HEK293 (cell line): ENCODE measurements at regions not wholly inside any gene's neighbourhood (a gene's known extent, or its start where the extent isn't known, plus 50 kb on each side); places are given as distances from the start of the nearest gene placed in this dataset.

Source experiments
- CTCF ChIA-PET: fragments of 350-600 bp; formaldehyde crosslinking; extraction: SDS; loops from one replicate; lab custom pipeline; 2021; ENCODE audit warnings: antibody characterized with exemption; lab: Yijun Ruan, JAX
- POLR2A ChIA-PET: fragments of 300-600 bp; formaldehyde crosslinking; extraction: SDS; loops from one replicate; lab custom pipeline; 2020; ENCODE audit warnings: antibody characterized with exemption, inconsistent platforms; lab: Yijun Ruan, JAX
- H3K27ac ChIP-seq: fragments of 200-500 bp; sonication (Bioruptor generic); 2 replicates; pipeline ENCODE4 v1.5.1; 2014; ENCODE audit warnings: low read depth, low read length, control low read depth, inconsistent platforms; ENCODE audit errors: extremely low read depth
- H3K36me3 ChIP-seq, 2 experiments: fragments of 200-500 bp in 1 of 2; sonication (Bioruptor generic) in 1 of 2; 1 replicate in 1 of 2; 2 replicates in 1 of 2; pipeline ENCODE4 v1.5.1; 2014 to 2017; ENCODE audit warnings: inconsistent platforms in 2 of 2, low read length in 2 of 2; ENCODE audit not compliant: control insufficient read depth in 2 of 2, insufficient read depth in 1 of 2
- H3K4me1 ChIP-seq: fragments of 200-500 bp; sonication (Bioruptor generic); 2 replicates; pipeline ENCODE4 v1.5.1; 2014; ENCODE audit warnings: mild to moderate bottlenecking, low read length, inconsistent platforms; ENCODE audit not compliant: control insufficient read depth, insufficient read depth
- H3K4me3 ChIP-seq: 2 replicates; pipeline ENCODE4 v1.5.1; 2011; ENCODE audit warnings: low read depth, mild to moderate bottlenecking, control low read depth, low read length, moderate library complexity
- H3K9me3 ChIP-seq: fragments of 200-500 bp; sonication (Bioruptor generic); 2 replicates; pipeline ENCODE4 v1.5.1; 2014; ENCODE audit warnings: low read depth, low read length, inconsistent platforms; ENCODE audit not compliant: control insufficient read depth, insufficient read depth
- BCL11A ChIP-seq: fragments of 450-650 bp; formaldehyde crosslinking; IDR thresholded peaks from 2 replicates; pipeline ENCODE4 v1.5.1; 2016; ENCODE audit warnings: low read depth, missing biosample characterization, missing genetic modification characterization
- FEZF1 ChIP-seq: fragments of 450-650 bp; formaldehyde crosslinking; IDR thresholded peaks from 2 replicates; pipeline ENCODE4 v1.5.1; 2016; ENCODE audit warnings: missing biosample characterization, missing genetic modification characterization
- GLIS1 ChIP-seq: fragments of 450-650 bp; formaldehyde crosslinking; IDR thresholded peaks from 2 replicates; pipeline ENCODE4 v1.5.1; 2016; ENCODE audit warnings: missing biosample characterization, missing genetic modification characterization
- GLIS2 ChIP-seq: fragments of 450-650 bp; formaldehyde crosslinking; IDR thresholded peaks from 2 replicates; pipeline ENCODE4 v1.5.1; 2016; ENCODE audit warnings: missing biosample characterization, missing genetic modification characterization
- HOXD13 ChIP-seq: sonication (generic); formaldehyde crosslinking; IDR thresholded peaks from 2 replicates; pipeline ENCODE4 v1.8.0; 2022; ENCODE audit warnings: missing genetic modification reagents, borderline replicate concordance
- OVOL3 ChIP-seq: fragments of 450-650 bp; formaldehyde crosslinking; IDR thresholded peaks from 2 replicates; pipeline ENCODE4 v1.5.1; 2016; ENCODE audit warnings: missing biosample characterization, missing genetic modification characterization
- SALL2 ChIP-seq: fragments of 450-650 bp; formaldehyde crosslinking; IDR thresholded peaks from 2 replicates; pipeline ENCODE4 v1.5.0; 2017; ENCODE audit warnings: missing biosample characterization, mild to moderate bottlenecking, missing genetic modification characterization, borderline replicate concordance
- SETDB1 ChIP-seq: IDR thresholded peaks from one replicate; pipeline ENCODE4 v1.6.1; 2017; ENCODE audit warnings: mild to moderate bottlenecking, low read length, moderate library complexity, mixed read lengths; ENCODE audit not compliant: insufficient read length
- SP7 ChIP-seq: fragments of 450-650 bp; formaldehyde crosslinking; IDR thresholded peaks from 2 replicates; pipeline ENCODE4 v1.5.1; 2016; ENCODE audit warnings: missing biosample characterization, missing genetic modification characterization
- ZFP3 ChIP-seq: fragments of 450-650 bp; formaldehyde crosslinking; IDR thresholded peaks from 2 replicates; pipeline ENCODE4 v1.5.1; 2016; ENCODE audit warnings: low read depth, missing biosample characterization, missing genetic modification characterization
- ZNF169 ChIP-seq: fragments of 450-650 bp; formaldehyde crosslinking; IDR thresholded peaks from 2 replicates; pipeline ENCODE4 v1.5.1; 2016; ENCODE audit warnings: missing biosample characterization, missing genetic modification characterization
- ZNF184 ChIP-seq: fragments of 450-650 bp; IDR thresholded peaks from 2 replicates; pipeline ENCODE4 v1.5.1; 2018; ENCODE audit warnings: missing biosample characterization, mild to moderate bottlenecking, missing genetic modification characterization
- ZNF202 ChIP-seq: fragments of 450-650 bp; formaldehyde crosslinking; IDR thresholded peaks from 2 replicates; pipeline ENCODE4 v1.5.1; 2016; ENCODE audit warnings: missing biosample characterization, missing genetic modification characterization, borderline replicate concordance
- ZNF24 ChIP-seq: fragments of 450-650 bp; formaldehyde crosslinking; IDR thresholded peaks from 2 replicates; pipeline ENCODE4 v1.5.1; 2016; ENCODE audit warnings: missing biosample characterization, missing genetic modification characterization
- ZNF266 ChIP-seq: fragments of 450-650 bp; formaldehyde crosslinking; IDR thresholded peaks from 2 replicates; pipeline ENCODE4 v1.5.1; 2016; ENCODE audit warnings: missing biosample characterization, missing genetic modification characterization, low read depth
- ZNF335 ChIP-seq: fragments of 450-650 bp; formaldehyde crosslinking; conservative IDR thresholded peaks from 2 replicates; pipeline ENCODE4 v1.5.1; 2016; ENCODE audit warnings: missing biosample characterization, missing genetic modification characterization
- ZNF473 ChIP-seq: fragments of 450-650 bp; formaldehyde crosslinking; IDR thresholded peaks from 2 replicates; pipeline ENCODE4 v1.5.1; 2017; ENCODE audit warnings: missing biosample characterization, missing genetic modification characterization
- ZNF549 ChIP-seq: fragments of 450-650 bp; IDR thresholded peaks from 2 replicates; pipeline ENCODE4 v1.5.1; 2018; ENCODE audit warnings: missing biosample characterization, missing genetic modification characterization, mild to moderate bottlenecking, inconsistent platforms, moderate library complexity
- ZNF585B ChIP-seq: fragments of 450-650 bp; formaldehyde crosslinking; IDR thresholded peaks from 2 replicates; pipeline ENCODE4 v1.5.1; 2016; ENCODE audit warnings: missing biosample characterization, missing genetic modification characterization
- ZNF623 ChIP-seq: fragments of 450-650 bp; formaldehyde crosslinking; IDR thresholded peaks from 2 replicates; pipeline ENCODE4 v1.5.1; 2016; ENCODE audit warnings: missing biosample characterization, missing genetic modification characterization
- ZNF626 ChIP-seq: fragments of 450-650 bp; sonication (Bioruptor Pico); formaldehyde crosslinking; IDR thresholded peaks from 2 replicates; pipeline ENCODE4 v1.5.1; 2018; ENCODE audit warnings: missing biosample characterization, missing genetic modification characterization, inconsistent platforms
- ZNF76 ChIP-seq: fragments of 450-650 bp; formaldehyde crosslinking; IDR thresholded peaks from 2 replicates; pipeline ENCODE4; 2016; ENCODE audit warnings: low read depth, missing biosample characterization, missing genetic modification characterization, borderline replicate concordance
- ZSCAN23 ChIP-seq: fragments of 450-650 bp; formaldehyde crosslinking; IDR thresholded peaks from 2 replicates; pipeline ENCODE4 v1.5.1; 2016; ENCODE audit warnings: missing biosample characterization, missing genetic modification characterization
- ZXDB ChIP-seq: fragments of 450-650 bp; formaldehyde crosslinking; IDR thresholded peaks from 2 replicates; pipeline ENCODE4 v1.5.1; 2016; ENCODE audit warnings: missing biosample characterization, missing genetic modification characterization
- TF ChIP-seq, protein P1 (sequence below): fragments of 450-650 bp; formaldehyde crosslinking; IDR thresholded peaks from 2 replicates; pipeline ENCODE4 v1.5.1; 2016; ENCODE audit warnings: missing biosample characterization, missing genetic modification characterization
- TF ChIP-seq, protein P2 (sequence below): fragments of 450-650 bp; formaldehyde crosslinking; IDR thresholded peaks from 2 replicates; pipeline ENCODE4 v1.5.1; 2016; ENCODE audit warnings: missing biosample characterization, missing genetic modification characterization
- TF ChIP-seq, protein P3 (sequence below): fragments of 450-650 bp; formaldehyde crosslinking; IDR thresholded peaks from 2 replicates; pipeline ENCODE4 v1.5.1; 2016; ENCODE audit warnings: missing biosample characterization, missing genetic modification characterization

DNA sequence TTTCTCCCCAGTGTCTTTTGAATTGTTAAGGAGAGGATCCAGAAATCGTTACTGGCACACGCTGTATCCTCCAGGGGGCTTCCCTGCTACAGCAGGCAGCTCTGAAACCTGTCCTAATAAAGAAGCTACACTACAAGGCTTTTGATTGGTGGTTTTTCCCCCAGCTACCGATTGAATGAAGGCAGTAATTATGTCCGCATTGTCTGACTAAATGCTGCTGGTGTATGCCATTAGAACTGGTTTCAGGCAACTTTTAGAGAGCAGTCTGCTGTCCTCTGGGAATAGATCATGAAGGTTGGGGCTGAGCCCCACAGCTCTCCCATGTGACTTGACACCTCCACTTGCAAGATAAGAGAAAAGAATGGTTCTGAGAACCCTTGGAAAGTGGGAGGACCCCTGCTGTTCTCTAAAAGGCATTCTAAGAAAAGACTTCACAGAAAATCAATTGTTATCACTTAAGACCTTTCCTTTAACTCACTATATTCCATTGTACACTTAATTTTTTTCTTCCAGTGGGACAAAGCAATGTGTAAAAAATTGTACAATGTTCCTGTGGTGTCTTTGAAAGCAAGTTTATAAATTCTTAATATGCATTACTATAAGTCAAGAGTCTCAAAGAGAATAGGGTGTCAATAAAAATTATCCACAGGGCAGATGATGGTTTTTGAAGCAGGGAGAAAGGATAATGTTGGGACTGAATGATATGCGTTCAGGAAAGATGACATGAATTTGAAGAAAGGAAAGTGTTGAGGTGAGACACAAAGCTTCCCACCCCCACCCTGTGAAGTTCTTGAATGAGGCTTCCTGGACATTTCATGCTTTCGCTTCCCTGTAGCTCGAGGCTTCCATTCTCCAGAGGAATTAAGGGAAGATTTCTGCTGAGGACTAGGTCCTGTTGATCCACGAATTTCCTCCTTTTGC is 53.0 kb upstream of the DAZL start:
- Histone ChIP-seq H3K9me3 (no peaks in the 10 kb centered on the region), H3K4me3 (no peak overlapping the region), H3K36me3 (no peaks in the 10 kb centered on the region)
- TF ChIP-seq ZNF335 (tag by site-specific recombination): peak; percentile 59
- no peak for TF ChIP-seq ZNF76
- peak; percentile 20; the same call in 1 of the 2 replicates for TF ChIP-seq FEZF1 (tag by site-specific recombination)
- TF ChIP-seq, protein P1, sequence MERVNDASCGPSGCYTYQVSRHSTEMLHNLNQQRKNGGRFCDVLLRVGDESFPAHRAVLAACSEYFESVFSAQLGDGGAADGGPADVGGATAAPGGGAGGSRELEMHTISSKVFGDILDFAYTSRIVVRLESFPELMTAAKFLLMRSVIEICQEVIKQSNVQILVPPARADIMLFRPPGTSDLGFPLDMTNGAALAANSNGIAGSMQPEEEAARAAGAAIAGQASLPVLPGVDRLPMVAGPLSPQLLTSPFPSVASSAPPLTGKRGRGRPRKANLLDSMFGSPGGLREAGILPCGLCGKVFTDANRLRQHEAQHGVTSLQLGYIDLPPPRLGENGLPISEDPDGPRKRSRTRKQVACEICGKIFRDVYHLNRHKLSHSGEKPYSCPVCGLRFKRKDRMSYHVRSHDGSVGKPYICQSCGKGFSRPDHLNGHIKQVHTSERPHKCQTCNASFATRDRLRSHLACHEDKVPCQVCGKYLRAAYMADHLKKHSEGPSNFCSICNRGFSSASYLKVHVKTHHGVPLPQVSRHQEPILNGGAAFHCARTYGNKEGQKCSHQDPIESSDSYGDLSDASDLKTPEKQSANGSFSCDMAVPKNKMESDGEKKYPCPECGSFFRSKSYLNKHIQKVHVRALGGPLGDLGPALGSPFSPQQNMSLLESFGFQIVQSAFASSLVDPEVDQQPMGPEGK: no peak
- no peak for TF ChIP-seq GLIS2 (tag by site-specific recombination)
- TF ChIP-seq ZNF184 (tag by site-specific recombination): no peak
- TF ChIP-seq BCL11A (tag by site-specific recombination): no peak
- no peak for TF ChIP-seq OVOL3 (tag by site-specific recombination)
- TF ChIP-seq ZNF169 (tag by site-specific recombination): no peak
- TF ChIP-seq SETDB1: peak; percentile 10
- no peak for TF ChIP-seq ZNF585B (tag by site-specific recombination)
- TF ChIP-seq ZNF549 (tag by site-specific recombination): no peak
- no peak for TF ChIP-seq ZFP3 (tag by site-specific recombination)
- TF ChIP-seq ZSCAN23 (tag by site-specific recombination): no peak
- peak; percentile 78 for TF ChIP-seq SP7 (tag by site-specific recombination)
- TF ChIP-seq ZNF24 (tag by site-specific recombination): no peak
- TF ChIP-seq HOXD13 (CRISPR knock-in tag): no peak
- no peak for TF ChIP-seq ZNF473
- TF ChIP-seq, all 188 proteins: peak for 4
- ChIA-PET CTCF (interaction anchor here (0.9 to 1.2 kb wide), 2 partner anchors 9 to 15 kb away, joined by 3 to 4 read pairs; no protein-coding TSS in a partner anchor), POLR2A (no interaction called here)
- Histone ChIP-seq H3K27ac (no peak overlapping the region), H3K4me1 (peaks cover 3% of the 10 kb centered on the region; the same call in 1 of the 2 replicates)

DNA sequence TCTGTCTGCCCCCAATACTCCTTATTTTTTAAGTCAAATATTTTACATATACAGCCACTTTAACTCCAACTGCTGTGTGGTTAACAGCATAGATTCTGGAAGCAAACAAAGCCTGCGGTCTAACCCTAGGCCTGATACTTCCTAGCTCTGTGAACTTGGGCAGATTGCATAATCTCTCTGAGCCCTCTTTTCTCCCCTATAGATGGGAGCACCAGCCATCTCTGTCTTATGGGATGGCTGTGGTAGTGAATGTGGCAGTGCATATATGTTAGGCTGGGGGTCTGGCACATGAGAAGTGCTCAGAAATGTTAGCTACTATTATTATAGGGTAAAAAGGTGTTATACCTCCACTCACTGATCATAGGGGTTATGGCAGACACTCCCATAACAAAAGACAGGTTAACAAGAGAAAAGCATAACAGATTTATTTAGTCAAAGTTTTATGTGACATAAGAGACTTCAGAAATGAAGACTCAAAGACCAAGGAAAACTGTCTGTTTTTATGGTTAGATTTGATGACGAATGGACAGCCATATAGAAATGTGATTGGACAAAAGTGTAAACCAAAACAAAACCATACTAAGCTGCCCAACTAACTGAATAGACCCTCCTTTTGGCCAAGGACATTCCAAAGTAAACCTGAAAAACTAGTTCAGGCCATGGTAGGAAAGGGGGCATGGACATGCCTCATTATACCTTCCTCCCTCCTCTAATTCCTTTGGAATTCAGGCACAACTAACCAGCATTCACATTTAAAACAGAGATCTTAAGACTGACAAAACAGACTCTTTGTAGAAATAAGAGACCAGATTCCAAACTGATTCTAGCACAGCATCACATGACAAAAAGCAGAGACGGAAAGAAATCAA is 53.9 kb upstream of the DAZL start:
- POLR2A ChIA-PET: no interaction called here
- TF ChIP-seq ZXDB (tag by site-specific recombination) (no peak), ZNF202 (tag by site-specific recombination) (no peak), GLIS1 (no peak), SALL2 (tag by site-specific recombination) (no peak), ZNF623 (no peak), ZNF266 (tag by site-specific recombination) (no peak), ZNF626 (tag by site-specific recombination) (no peak)
- TF ChIP-seq, protein P2, sequence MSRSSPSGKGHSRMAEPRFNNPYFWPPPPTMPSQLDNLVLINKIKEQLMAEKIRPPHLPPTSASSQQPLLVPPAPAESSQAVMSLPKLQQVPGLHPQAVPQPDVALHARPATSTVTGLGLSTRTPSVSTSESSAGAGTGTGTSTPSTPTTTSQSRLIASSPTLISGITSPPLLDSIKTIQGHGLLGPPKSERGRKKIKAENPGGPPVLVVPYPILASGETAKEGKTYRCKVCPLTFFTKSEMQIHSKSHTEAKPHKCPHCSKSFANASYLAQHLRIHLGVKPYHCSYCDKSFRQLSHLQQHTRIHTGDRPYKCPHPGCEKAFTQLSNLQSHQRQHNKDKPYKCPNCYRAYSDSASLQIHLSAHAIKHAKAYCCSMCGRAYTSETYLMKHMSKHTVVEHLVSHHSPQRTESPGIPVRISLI (tag by site-specific recombination): no peak
- TF ChIP-seq, protein P3, sequence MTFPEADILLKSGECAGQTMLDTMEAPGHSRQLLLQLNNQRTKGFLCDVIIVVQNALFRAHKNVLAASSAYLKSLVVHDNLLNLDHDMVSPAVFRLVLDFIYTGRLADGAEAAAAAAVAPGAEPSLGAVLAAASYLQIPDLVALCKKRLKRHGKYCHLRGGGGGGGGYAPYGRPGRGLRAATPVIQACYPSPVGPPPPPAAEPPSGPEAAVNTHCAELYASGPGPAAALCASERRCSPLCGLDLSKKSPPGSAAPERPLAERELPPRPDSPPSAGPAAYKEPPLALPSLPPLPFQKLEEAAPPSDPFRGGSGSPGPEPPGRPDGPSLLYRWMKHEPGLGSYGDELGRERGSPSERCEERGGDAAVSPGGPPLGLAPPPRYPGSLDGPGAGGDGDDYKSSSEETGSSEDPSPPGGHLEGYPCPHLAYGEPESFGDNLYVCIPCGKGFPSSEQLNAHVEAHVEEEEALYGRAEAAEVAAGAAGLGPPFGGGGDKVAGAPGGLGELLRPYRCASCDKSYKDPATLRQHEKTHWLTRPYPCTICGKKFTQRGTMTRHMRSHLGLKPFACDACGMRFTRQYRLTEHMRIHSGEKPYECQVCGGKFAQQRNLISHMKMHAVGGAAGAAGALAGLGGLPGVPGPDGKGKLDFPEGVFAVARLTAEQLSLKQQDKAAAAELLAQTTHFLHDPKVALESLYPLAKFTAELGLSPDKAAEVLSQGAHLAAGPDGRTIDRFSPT: no peak
- Histone ChIP-seq H3K4me1 (peaks cover 3% of the 10 kb centered on the region; the same call in 1 of the 2 replicates), H3K36me3 (no peaks in the 10 kb centered on the region), H3K4me3 (no peak overlapping the region), H3K27ac (no peak overlapping the region), H3K9me3 (no peaks in the 10 kb centered on the region)
- CTCF ChIA-PET: interaction anchor here (0.9 to 1.2 kb wide), 2 partner anchors 9 to 14 kb away, joined by 3 to 4 read pairs; no protein-coding TSS in a partner anchor
